ENCODE measurements at regions not wholly inside any gene's neighbourhood (a gene's known extent, or its start where the extent isn't known, plus 50 kb on each side); places are given as distances from the start of the nearest gene placed in this dataset.

GRCh38 chr2:193350509-193350908 is 1155.8 kb upstream of the TMEFF2 start:
- Histone ChIP-seq H3K9me3 (no peaks in the 10 kb centered on the region), H3K4me1 (no peaks in the 10 kb centered on the region), H3K27me3 (no peaks in the 10 kb centered on the region), H3K36me3 (no peaks in the 10 kb centered on the region), H3K4me3 (no peak overlapping the region), H3K27ac (no peak overlapping the region)
- no peak for TF ChIP-seq CTCF (IDR thresholded peaks at IDR 0.05)
- no peak for DNase-seq
- intact Hi-C loops (cut with DNase I; ENCODE audit: low total_unique reads): no loop called here

- no peaks in the 10 kb centered on the region for H3K36me3 ChIP-seq
- no peak overlapping the region for H3K27ac ChIP-seq
- no peaks in the 10 kb centered on the region for H3K27me3 ChIP-seq
- no peak for DNase-seq
- no peaks in the 10 kb centered on the region for H3K9me3 ChIP-seq
- no peak overlapping the region for H3K4me3 ChIP-seq
- no peak for TF ChIP-seq CTCF (IDR thresholded peaks at IDR 0.05)
- intact Hi-C loops (cut with DNase I; ENCODE audit: low total_unique reads): no loop called here
- no peaks in the 10 kb centered on the region for H3K4me1 ChIP-seq
Measured at GRCh38 chr2:193349642-193350041, 1154.9 kb upstream of the TMEFF2 start.

- intact Hi-C loops (cut with DNase I; ENCODE audit: low total_unique reads): no loop called here
- Histone ChIP-seq H3K4me3 (peak overlapping the region; percentile 28), H3K4me1 (no peaks in the 10 kb centered on the region), H3K36me3 (no peaks in the 10 kb centered on the region), H3K27ac (no peak overlapping the region), H3K27me3 (no peaks in the 10 kb centered on the region), H3K9me3 (no peaks in the 10 kb centered on the region)
- no peak for TF ChIP-seq CTCF (IDR thresholded peaks at IDR 0.05)
- DNase-seq: no peak
Measured at GRCh38 chr2:193348055-193348454, 1153.3 kb upstream of the TMEFF2 start.

- H3K9me3 ChIP-seq: no peaks in the 10 kb centered on the region
- H3K4me1 ChIP-seq: no peaks in the 10 kb centered on the region
- H3K27ac ChIP-seq: no peak overlapping the region
- DNase-seq: no peak
- no peaks in the 10 kb centered on the region for H3K27me3 ChIP-seq
- no peak overlapping the region for H3K4me3 ChIP-seq
- no peak for TF ChIP-seq CTCF (IDR thresholded peaks at IDR 0.05)
- intact Hi-C loops (cut with DNase I; ENCODE audit: low total_unique reads): no loop called here
- H3K36me3 ChIP-seq: no peaks in the 10 kb centered on the region
Measured at GRCh38 chr2:193336781-193337180, 1142.0 kb upstream of the TMEFF2 start.

GRCh38 chr2:193334401-193334800 is 1139.7 kb upstream of the TMEFF2 start:
- no peaks in the 10 kb centered on the region for H3K36me3 ChIP-seq
- TF ChIP-seq CTCF (IDR thresholded peaks at IDR 0.05): no peak
- DNase-seq: no peak
- H3K4me1 ChIP-seq: no peaks in the 10 kb centered on the region
- H3K4me3 ChIP-seq: no peak overlapping the region
- intact Hi-C loops (cut with DNase I; ENCODE audit: low total_unique reads): no loop called here
- no peaks in the 10 kb centered on the region for H3K27me3 ChIP-seq
- no peaks in the 10 kb centered on the region for H3K9me3 ChIP-seq
- no peak overlapping the region for H3K27ac ChIP-seq

- intact Hi-C loops (cut with DNase I; ENCODE audit: low total_unique reads): no loop called here
- Histone ChIP-seq H3K4me1 (no peaks in the 10 kb centered on the region), H3K27me3 (no peaks in the 10 kb centered on the region), H3K4me3 (no peak overlapping the region), H3K36me3 (no peaks in the 10 kb centered on the region), H3K27ac (no peak overlapping the region), H3K9me3 (no peaks in the 10 kb centered on the region)
- no peak for DNase-seq
- TF ChIP-seq CTCF (IDR thresholded peaks at IDR 0.05): no peak
Measured at GRCh38 chr2:193333539-193333938, 1138.8 kb upstream of the TMEFF2 start.

Measured in tibial artery (tissue), 4 donors.